ENCODE measurements at regions not wholly inside any gene's neighbourhood (a gene's known extent, or its start where the extent isn't known, plus 50 kb on each side); places are given as distances from the start of the nearest gene placed in this dataset.
"Not testable (repeated sequence)": the region's sequence is repeated elsewhere in the genome, so short reads cannot be mapped to it uniquely, and the experiment has no call there.

GRCh38 chrX:138847930-138848329, 136.4 kb upstream of the FGF13 start:
- no peak overlapping the region for H3K4me3 ChIP-seq (ENCODE audit: low read depth, low read length)
- DNase-seq (ENCODE audit: low read depth) = no peak
- TF ChIP-seq CTCF (IDR thresholded peaks at IDR 0.05; ENCODE audit: low read depth, low read length, missing control alignments) = no peak

GRCh38 chrX:138845786-138846185, 134.3 kb upstream of the FGF13 start:
- no peak overlapping the region for H3K4me3 ChIP-seq (ENCODE audit: low read depth, low read length)
- TF ChIP-seq CTCF (IDR thresholded peaks at IDR 0.05; ENCODE audit: low read depth, low read length, missing control alignments) = no peak
- DNase-seq (ENCODE audit: low read depth) = no peak

GRCh38 chrX:138807400-138807799, 95.9 kb upstream of the FGF13 start:
- not testable (repeated sequence) for H3K4me3 ChIP-seq (ENCODE audit: low read depth, low read length); DNase-seq (ENCODE audit: low read depth)

- H3K4me3 ChIP-seq (ENCODE audit: low read depth, low read length) = no peak overlapping the region
- TF ChIP-seq CTCF (IDR thresholded peaks at IDR 0.05; ENCODE audit: low read depth, low read length, missing control alignments) = no peak
- no peak for DNase-seq (ENCODE audit: low read depth)
Observed at GRCh38 chrX:138794246-138794645, 82.7 kb upstream of the FGF13 start.

GRCh38 chrX:138791551-138791950, 80.0 kb upstream of the FGF13 start:
- no peak for TF ChIP-seq CTCF (IDR thresholded peaks at IDR 0.05; ENCODE audit: low read depth, low read length, missing control alignments)
- DNase-seq (ENCODE audit: low read depth) = no peak
- H3K4me3 ChIP-seq (ENCODE audit: low read depth, low read length) = no peak overlapping the region

GRCh38 chrX:138788771-138789170, 77.3 kb upstream of the FGF13 start:
- H3K4me3 ChIP-seq (ENCODE audit: low read depth, low read length) = no peak overlapping the region
- no peak for TF ChIP-seq CTCF (IDR thresholded peaks at IDR 0.05; ENCODE audit: low read depth, low read length, missing control alignments)
- no peak for DNase-seq (ENCODE audit: low read depth)

GRCh38 chrX:138778576-138778909, 67.0 kb upstream of the FGF13 start:
- not testable (repeated sequence) for H3K4me3 ChIP-seq (ENCODE audit: low read depth, low read length); DNase-seq (ENCODE audit: low read depth)

GRCh38 chrX:138777908-138778575, 66.5 kb upstream of the FGF13 start:
- H3K4me3 ChIP-seq (ENCODE audit: low read depth, low read length); DNase-seq (ENCODE audit: low read depth): not testable (repeated sequence)

GRCh38 chrX:138777230-138777629, 65.7 kb upstream of the FGF13 start:
- no peak overlapping the region for H3K4me3 ChIP-seq (ENCODE audit: low read depth, low read length)
- DNase-seq (ENCODE audit: low read depth) = no peak
- TF ChIP-seq CTCF (IDR thresholded peaks at IDR 0.05; ENCODE audit: low read depth, low read length, missing control alignments) = no peak
